NCI-H446 treated with DMSO at 0.1 percent for 48 hours (cell line): ENCODE measurements at regions not wholly inside any gene's neighbourhood (a gene's known extent, or its start where the extent isn't known, plus 50 kb on each side); places are given as distances from the start of the nearest gene placed in this dataset.
A peak's percentile ranks its signal among the peaks of the same experiment; 100 is the strongest.
"Not testable (repeated sequence)": the region's sequence is repeated elsewhere in the genome, so short reads cannot be mapped to it uniquely, and the experiment has no call there.

Experiments used
- DNase-seq: peaks from one replicate; lab custom pipeline; 2025; lab: John Stamatoyannopoulos, UW

GRCh38 chr2:139550873-139551272 lies 770.7 kb upstream of the NXPH2 start:
- DNase-seq = no peak

GRCh38 chr2:139550341-139550740 lies 770.2 kb upstream of the NXPH2 start:
- DNase-seq = no peak

GRCh38 chr2:139544186-139544851 lies 764.1 kb upstream of the NXPH2 start:
- peak; percentile 33 for DNase-seq

GRCh38 chr2:139538332-139539020 lies 758.3 kb upstream of the NXPH2 start:
- not testable (repeated sequence) for DNase-seq

- no peak for DNase-seq
These were observed 748.9 kb upstream of the NXPH2 start for GRCh38 chr2:139529080-139529479.

- no peak for DNase-seq
These were observed 746.6 kb upstream of the NXPH2 start for GRCh38 chr2:139526781-139527180.

- no peak for DNase-seq
These were observed 738.1 kb upstream of the NXPH2 start for GRCh38 chr2:139518321-139518720.

- DNase-seq = peak; percentile 63
These were observed 734.8 kb upstream of the NXPH2 start for GRCh38 chr2:139514951-139515350.

- no peak for DNase-seq
These were observed 715.7 kb upstream of the NXPH2 start for GRCh38 chr2:139495851-139496250.

GRCh38 chr2:139492131-139492680 lies 712.0 kb upstream of the NXPH2 start:
- DNase-seq = peak; percentile 91

GRCh38 chr2:139480161-139480650 lies 700.0 kb upstream of the NXPH2 start:
- no peak for DNase-seq

- peak; percentile 28 for DNase-seq
These were observed 698.1 kb upstream of the NXPH2 start for GRCh38 chr2:139478165-139478914.

- DNase-seq = no peak
These were observed 697.4 kb upstream of the NXPH2 start for GRCh38 chr2:139477618-139478017.

GRCh38 chr2:139469985-139470384 lies 689.8 kb upstream of the NXPH2 start:
- no peak for DNase-seq

GRCh38 chr2:139465789-139466188 lies 685.6 kb upstream of the NXPH2 start:
- DNase-seq = no peak

GRCh38 chr2:139457873-139458272 lies 677.7 kb upstream of the NXPH2 start:
- no peak for DNase-seq

- no peak for DNase-seq
These were observed 674.1 kb upstream of the NXPH2 start for GRCh38 chr2:139454251-139454650.

GRCh38 chr2:139439100-139439499 lies 658.9 kb upstream of the NXPH2 start:
- DNase-seq = no peak

- no peak for DNase-seq
These were observed 658.3 kb upstream of the NXPH2 start for GRCh38 chr2:139438478-139438877.

- no peak for DNase-seq
These were observed 647.0 kb upstream of the NXPH2 start for GRCh38 chr2:139427164-139427563.

- no peak for DNase-seq
These were observed 643.9 kb upstream of the NXPH2 start for GRCh38 chr2:139424101-139424500.

- no peak for DNase-seq
These were observed 631.0 kb upstream of the NXPH2 start for GRCh38 chr2:139411236-139411635.

- not testable (repeated sequence) for DNase-seq
These were observed 630.6 kb upstream of the NXPH2 start for GRCh38 chr2:139410833-139411174.
